Liver (tissue), 3 donors: ENCODE measurements at regions not wholly inside any gene's neighbourhood (a gene's known extent, or its start where the extent isn't known, plus 50 kb on each side); places are given as distances from the start of the nearest gene placed in this dataset.

Experiments
- GABPA ChIP-seq, 2 donors: IDR thresholded peaks in 1 of 2; conservative IDR thresholded peaks in 1 of 2; 2 replicates each; pipeline ENCODE4 v1.6.1; 2016; ENCODE audit warnings: antibody characterized with exemption in 2 of 2, mild to moderate bottlenecking in 1 of 2, moderate library complexity in 1 of 2
- JUND ChIP-seq, 2 donors: IDR thresholded peaks; 2 replicates each; pipeline ENCODE4 v1.6.1; 2016; ENCODE audit warnings: antibody characterized with exemption in 2 of 2
- RAD21 ChIP-seq, 2 donors: IDR thresholded peaks; 2 replicates each; pipeline ENCODE4 v1.6.1; 2016; ENCODE audit warnings: antibody characterized with exemption in 2 of 2, mild to moderate bottlenecking in 2 of 2
- TAF1 ChIP-seq: conservative IDR thresholded peaks from 2 replicates; pipeline ENCODE4 v1.6.1; 2016; ENCODE audit warnings: antibody characterized with exemption, mild to moderate bottlenecking
- YY1 ChIP-seq: IDR thresholded peaks from 2 replicates; pipeline ENCODE4 v1.6.1; 2016; ENCODE audit warnings: antibody characterized with exemption, mild to moderate bottlenecking
- TF ChIP-seq, protein P1 (sequence below): fragments of 150-350 bp; IDR thresholded peaks from 2 replicates; pipeline ENCODE4 v1.5.1; 2017; ENCODE audit warnings: improper control_type of control experiment, low read depth, low read length; ENCODE audit not compliant: missing input control
- TF ChIP-seq, protein P2 (sequence below): IDR thresholded peaks from 2 replicates; pipeline ENCODE4 v1.6.1; 2016; ENCODE audit warnings: antibody characterized with exemption
- TF ChIP-seq, protein P3 (sequence below): IDR thresholded peaks from 2 replicates; pipeline ENCODE4 v1.6.1; 2016; ENCODE audit warnings: antibody characterized with exemption
- TF ChIP-seq, protein P4 (sequence below): IDR thresholded peaks from 2 replicates; pipeline ENCODE4 v1.6.1; 2016; ENCODE audit warnings: antibody characterized with exemption, mild to moderate bottlenecking
- TF ChIP-seq, protein P5 (sequence below): IDR thresholded peaks from 2 replicates; pipeline ENCODE4 v1.6.1; 2016; ENCODE audit warnings: antibody characterized with exemption
- donor health status: healthy.
- donor health status: healthy.

DNA sequence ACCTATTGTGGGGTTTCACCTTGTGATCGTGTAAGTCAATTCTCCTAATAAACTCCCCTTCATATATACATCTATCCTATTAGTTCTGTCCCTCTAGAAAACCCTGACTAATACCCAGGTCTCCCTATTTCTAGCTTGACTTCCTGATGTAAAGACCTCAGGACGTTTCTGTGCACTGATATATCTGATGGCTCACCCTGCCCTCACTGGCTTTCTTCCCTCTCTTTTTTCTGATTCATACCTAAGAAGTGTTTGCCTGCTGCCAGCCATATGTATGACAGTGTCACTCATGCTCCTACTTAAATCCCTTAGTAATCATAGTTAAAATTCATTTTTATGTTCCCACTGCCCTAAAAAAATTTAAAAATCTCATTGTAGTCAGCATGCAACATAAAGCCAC lies 124.8 kb upstream of the CCNG1 start:
- TF ChIP-seq, protein P1, sequence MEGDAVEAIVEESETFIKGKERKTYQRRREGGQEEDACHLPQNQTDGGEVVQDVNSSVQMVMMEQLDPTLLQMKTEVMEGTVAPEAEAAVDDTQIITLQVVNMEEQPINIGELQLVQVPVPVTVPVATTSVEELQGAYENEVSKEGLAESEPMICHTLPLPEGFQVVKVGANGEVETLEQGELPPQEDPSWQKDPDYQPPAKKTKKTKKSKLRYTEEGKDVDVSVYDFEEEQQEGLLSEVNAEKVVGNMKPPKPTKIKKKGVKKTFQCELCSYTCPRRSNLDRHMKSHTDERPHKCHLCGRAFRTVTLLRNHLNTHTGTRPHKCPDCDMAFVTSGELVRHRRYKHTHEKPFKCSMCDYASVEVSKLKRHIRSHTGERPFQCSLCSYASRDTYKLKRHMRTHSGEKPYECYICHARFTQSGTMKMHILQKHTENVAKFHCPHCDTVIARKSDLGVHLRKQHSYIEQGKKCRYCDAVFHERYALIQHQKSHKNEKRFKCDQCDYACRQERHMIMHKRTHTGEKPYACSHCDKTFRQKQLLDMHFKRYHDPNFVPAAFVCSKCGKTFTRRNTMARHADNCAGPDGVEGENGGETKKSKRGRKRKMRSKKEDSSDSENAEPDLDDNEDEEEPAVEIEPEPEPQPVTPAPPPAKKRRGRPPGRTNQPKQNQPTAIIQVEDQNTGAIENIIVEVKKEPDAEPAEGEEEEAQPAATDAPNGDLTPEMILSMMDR, result no peak
- TF ChIP-seq, protein P2, sequence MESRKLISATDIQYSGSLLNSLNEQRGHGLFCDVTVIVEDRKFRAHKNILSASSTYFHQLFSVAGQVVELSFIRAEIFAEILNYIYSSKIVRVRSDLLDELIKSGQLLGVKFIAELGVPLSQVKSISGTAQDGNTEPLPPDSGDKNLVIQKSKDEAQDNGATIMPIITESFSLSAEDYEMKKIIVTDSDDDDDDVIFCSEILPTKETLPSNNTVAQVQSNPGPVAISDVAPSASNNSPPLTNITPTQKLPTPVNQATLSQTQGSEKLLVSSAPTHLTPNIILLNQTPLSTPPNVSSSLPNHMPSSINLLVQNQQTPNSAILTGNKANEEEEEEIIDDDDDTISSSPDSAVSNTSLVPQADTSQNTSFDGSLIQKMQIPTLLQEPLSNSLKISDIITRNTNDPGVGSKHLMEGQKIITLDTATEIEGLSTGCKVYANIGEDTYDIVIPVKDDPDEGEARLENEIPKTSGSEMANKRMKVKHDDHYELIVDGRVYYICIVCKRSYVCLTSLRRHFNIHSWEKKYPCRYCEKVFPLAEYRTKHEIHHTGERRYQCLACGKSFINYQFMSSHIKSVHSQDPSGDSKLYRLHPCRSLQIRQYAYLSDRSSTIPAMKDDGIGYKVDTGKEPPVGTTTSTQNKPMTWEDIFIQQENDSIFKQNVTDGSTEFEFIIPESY, result no peak
- TF ChIP-seq, protein P3, sequence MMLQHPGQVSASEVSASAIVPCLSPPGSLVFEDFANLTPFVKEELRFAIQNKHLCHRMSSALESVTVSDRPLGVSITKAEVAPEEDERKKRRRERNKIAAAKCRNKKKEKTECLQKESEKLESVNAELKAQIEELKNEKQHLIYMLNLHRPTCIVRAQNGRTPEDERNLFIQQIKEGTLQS, result no peak
- TF ChIP-seq, protein P4, sequence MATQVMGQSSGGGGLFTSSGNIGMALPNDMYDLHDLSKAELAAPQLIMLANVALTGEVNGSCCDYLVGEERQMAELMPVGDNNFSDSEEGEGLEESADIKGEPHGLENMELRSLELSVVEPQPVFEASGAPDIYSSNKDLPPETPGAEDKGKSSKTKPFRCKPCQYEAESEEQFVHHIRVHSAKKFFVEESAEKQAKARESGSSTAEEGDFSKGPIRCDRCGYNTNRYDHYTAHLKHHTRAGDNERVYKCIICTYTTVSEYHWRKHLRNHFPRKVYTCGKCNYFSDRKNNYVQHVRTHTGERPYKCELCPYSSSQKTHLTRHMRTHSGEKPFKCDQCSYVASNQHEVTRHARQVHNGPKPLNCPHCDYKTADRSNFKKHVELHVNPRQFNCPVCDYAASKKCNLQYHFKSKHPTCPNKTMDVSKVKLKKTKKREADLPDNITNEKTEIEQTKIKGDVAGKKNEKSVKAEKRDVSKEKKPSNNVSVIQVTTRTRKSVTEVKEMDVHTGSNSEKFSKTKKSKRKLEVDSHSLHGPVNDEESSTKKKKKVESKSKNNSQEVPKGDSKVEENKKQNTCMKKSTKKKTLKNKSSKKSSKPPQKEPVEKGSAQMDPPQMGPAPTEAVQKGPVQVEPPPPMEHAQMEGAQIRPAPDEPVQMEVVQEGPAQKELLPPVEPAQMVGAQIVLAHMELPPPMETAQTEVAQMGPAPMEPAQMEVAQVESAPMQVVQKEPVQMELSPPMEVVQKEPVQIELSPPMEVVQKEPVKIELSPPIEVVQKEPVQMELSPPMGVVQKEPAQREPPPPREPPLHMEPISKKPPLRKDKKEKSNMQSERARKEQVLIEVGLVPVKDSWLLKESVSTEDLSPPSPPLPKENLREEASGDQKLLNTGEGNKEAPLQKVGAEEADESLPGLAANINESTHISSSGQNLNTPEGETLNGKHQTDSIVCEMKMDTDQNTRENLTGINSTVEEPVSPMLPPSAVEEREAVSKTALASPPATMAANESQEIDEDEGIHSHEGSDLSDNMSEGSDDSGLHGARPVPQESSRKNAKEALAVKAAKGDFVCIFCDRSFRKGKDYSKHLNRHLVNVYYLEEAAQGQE, result no peak
- TF ChIP-seq GABPA (IDR thresholded peaks at IDR 0.05 in 1 of 2, conservative IDR thresholded peaks at IDR 0.05 in 1 of 2) (no peak), JUND (IDR thresholded peaks at IDR 0.05) (no peak), TAF1 (no peak), RAD21 (IDR thresholded peaks at IDR 0.05) (no peak), YY1 (no peak)
- TF ChIP-seq, protein P5, sequence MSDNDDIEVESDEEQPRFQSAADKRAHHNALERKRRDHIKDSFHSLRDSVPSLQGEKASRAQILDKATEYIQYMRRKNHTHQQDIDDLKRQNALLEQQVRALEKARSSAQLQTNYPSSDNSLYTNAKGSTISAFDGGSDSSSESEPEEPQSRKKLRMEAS, result no peak
